GM21737 (cell line): ENCODE measurements at regions not wholly inside any gene's neighbourhood (a gene's known extent, or its start where the extent isn't known, plus 50 kb on each side); places are given as distances from the start of the nearest gene placed in this dataset.
"Not testable (repeated sequence)": the region's sequence is repeated elsewhere in the genome, so short reads cannot be mapped to it uniquely, and the experiment has no call there.

Experiments used
- ATAC-seq: cut with Tn5 transposase; IDR thresholded peaks from one replicate; pipeline ENCODE4 v1.9.1; 2021; ENCODE audit warnings: mild to moderate bottlenecking, moderate library complexity; ENCODE audit not compliant: unreplicated experiment

- ATAC-seq = no peak
These were observed 235.7 kb upstream of the TARS1 start for GRCh38 chr5:33205079-33205478.

- no peak for ATAC-seq
These were observed 234.9 kb upstream of the TARS1 start for GRCh38 chr5:33205727-33206410.

- ATAC-seq = no peak
These were observed 233.7 kb upstream of the TARS1 start for GRCh38 chr5:33206962-33207506.

- ATAC-seq = no peak
These were observed 231.5 kb upstream of the TARS1 start for GRCh38 chr5:33209252-33209651.

- ATAC-seq = not testable (repeated sequence)
These were observed 230.5 kb upstream of the TARS1 start for GRCh38 chr5:33210221-33210620.

- no peak for ATAC-seq
These were observed 229.8 kb upstream of the TARS1 start for GRCh38 chr5:33210978-33211377.

- ATAC-seq = no peak
These were observed 228.3 kb upstream of the TARS1 start for GRCh38 chr5:33212439-33212838.

GRCh38 chr5:33212900-33213299 is 227.9 kb upstream of the TARS1 start:
- no peak for ATAC-seq

GRCh38 chr5:33223563-33224284 is 217.0 kb upstream of the TARS1 start:
- ATAC-seq = no peak

GRCh38 chr5:33224285-33224961 is 216.3 kb upstream of the TARS1 start:
- ATAC-seq = no peak

- no peak for ATAC-seq
These were observed 213.5 kb upstream of the TARS1 start for GRCh38 chr5:33227247-33227646.

GRCh38 chr5:33227746-33228145 is 213.0 kb upstream of the TARS1 start:
- no peak for ATAC-seq

GRCh38 chr5:33228149-33228548 is 212.6 kb upstream of the TARS1 start:
- ATAC-seq = no peak

- no peak for ATAC-seq
These were observed 211.5 kb upstream of the TARS1 start for GRCh38 chr5:33229216-33229615.

GRCh38 chr5:33230467-33231078 is 210.2 kb upstream of the TARS1 start:
- ATAC-seq = no peak

GRCh38 chr5:33231214-33231710 is 209.5 kb upstream of the TARS1 start:
- no peak for ATAC-seq

GRCh38 chr5:33231935-33232334 is 208.8 kb upstream of the TARS1 start:
- no peak for ATAC-seq

GRCh38 chr5:33232731-33233505 is 207.8 kb upstream of the TARS1 start:
- ATAC-seq = no peak

GRCh38 chr5:33235304-33235703 is 205.5 kb upstream of the TARS1 start:
- ATAC-seq = no peak

- ATAC-seq = no peak
These were observed 204.9 kb upstream of the TARS1 start for GRCh38 chr5:33235824-33236223.
